ENCODE measurements at regions not wholly inside any gene's neighbourhood (a gene's known extent, or its start where the extent isn't known, plus 50 kb on each side); places are given as distances from the start of the nearest gene placed in this dataset.

- peaks cover 0 to 13% (median 6%) of the 10 kb centered on the region in 11 donors for H3K9me3 ChIP-seq
- H3K4me1 ChIP-seq: peaks cover 0 to 24% (median 0%) of the 10 kb centered on the region in 9 donors
- no peak for TF ChIP-seq CTCF (IDR thresholded peaks at IDR 0.05)
- DNase-seq (no peak), ATAC-seq (no peak)
- no peak overlapping the region for H3K4me3 ChIP-seq
- no peak overlapping the region for H3K27ac ChIP-seq
- WGBS, 2 donors: 79 to 92% methylated on average over 1 of the region's 1 CpG
- no peaks in the 10 kb centered on the region for H3K27me3 ChIP-seq
- no peaks in the 10 kb centered on the region for H3K36me3 ChIP-seq
- intact Hi-C loops (cut with DNase I): no loop called here
Observed at GRCh38 chr15:81056304-81056703, 55.6 kb downstream of the TLNRD1 start.

- Histone ChIP-seq H3K9me3 (peaks cover 0 to 13% (median 6%) of the 10 kb centered on the region in 11 donors), H3K36me3 (no peaks in the 10 kb centered on the region), H3K4me3 (no peak overlapping the region), H3K4me1 (peaks cover 0 to 17% (median 0%) of the 10 kb centered on the region in 9 donors), H3K27ac (no peak overlapping the region), H3K27me3 (no peaks in the 10 kb centered on the region)
- WGBS, 2 donors: 57 to 69% methylated on average over 2 of the region's 2 CpGs
- ATAC-seq: peak in 2 of 8 donors; percentile 39 to 65
- TF ChIP-seq CTCF (IDR thresholded peaks at IDR 0.05): no peak
- DNase-seq: no peak
- intact Hi-C loops (cut with DNase I): loop anchor here in 1 of 10 donors (5.0 kb wide), 1 partner anchor 37 kb away; no protein-coding TSS in a partner anchor
Observed at GRCh38 chr15:81060470-81060869, 59.7 kb downstream of the TLNRD1 start.

GRCh38 chr15:81060907-81061306 lies 60.2 kb downstream of the TLNRD1 start:
- H3K36me3 ChIP-seq: no peaks in the 10 kb centered on the region
- no peak overlapping the region for H3K27ac ChIP-seq
- no peak for DNase-seq
- H3K4me3 ChIP-seq: no peak overlapping the region
- TF ChIP-seq CTCF (IDR thresholded peaks at IDR 0.05): no peak
- H3K27me3 ChIP-seq: no peaks in the 10 kb centered on the region
- intact Hi-C loops (cut with DNase I): loop anchor here in 1 of 10 donors (5.0 kb wide), 1 partner anchor 36 kb away; no protein-coding TSS in a partner anchor
- H3K9me3 ChIP-seq: peaks cover 0 to 13% (median 6%) of the 10 kb centered on the region in 11 donors
- H3K4me1 ChIP-seq: peaks cover 0 to 15% (median 0%) of the 10 kb centered on the region in 9 donors
- peak in 1 of 8 donors; percentile 21 for ATAC-seq
- 68 to 76% methylated on average over 2 of the region's 2 CpGs for WGBS, 2 donors

GRCh38 chr15:81061490-81062253 lies 60.9 kb downstream of the TLNRD1 start:
- H3K36me3 ChIP-seq: no peaks in the 10 kb centered on the region
- no peak for ATAC-seq
- no peak for DNase-seq
- peaks cover 0 to 13% (median 6%) of the 10 kb centered on the region in 11 donors for H3K9me3 ChIP-seq
- H3K27ac ChIP-seq: no peak overlapping the region
- no peak for TF ChIP-seq CTCF (IDR thresholded peaks at IDR 0.05)
- no peaks in the 10 kb centered on the region for H3K27me3 ChIP-seq
- peaks cover 0 to 8% (median 0%) of the 10 kb centered on the region in 9 donors for H3K4me1 ChIP-seq
- no peak overlapping the region for H3K4me3 ChIP-seq
- WGBS, 2 donors: 92 to 93% methylated on average over 5 of the region's 5 CpGs
- intact Hi-C loops (cut with DNase I): loop anchor here in 1 of 10 donors (5.0 kb wide), 1 partner anchor 36 kb away; no protein-coding TSS in a partner anchor
